GM12878 (cell line): ENCODE measurements at regions not wholly inside any gene's neighbourhood (a gene's known extent, or its start where the extent isn't known, plus 50 kb on each side); places are given as distances from the start of the nearest gene placed in this dataset.

Experiments
- ATAC-seq: fragments of 200-7000 bp; cut with Tn5 transposase; 3 replicates; pipeline ENCODE4 v1.9.1; 2020; ENCODE audit warnings: mild to moderate bottlenecking, moderate library complexity
- BruUV-seq: library from RNA; stranded (reverse); fragments of 400-500 nt; replicated peaks from 2 replicates; lab custom pipeline; 2021; lab: Mats Ljungman, UMichigan
- CTCF ChIA-PET: fragments of 300-600 bp; sonication (Branson Sonifier 250); formaldehyde crosslinking; extraction: SDS; loops from one replicate; lab custom pipeline; 2021; ENCODE audit warnings: inconsistent platforms; lab: Yijun Ruan, JAX
- POLR2A ChIA-PET: fragments of 350-600 bp; formaldehyde crosslinking; extraction: SDS; loops from one replicate; lab custom pipeline; 2021; ENCODE audit warnings: inconsistent platforms; lab: Charles Lee
- RAD21 ChIA-PET: fragments of 300-600 bp; sonication (Branson Sonifier 250); formaldehyde crosslinking; loops from one replicate; lab custom pipeline; 2023; ENCODE audit warnings: antibody characterized with exemption; ENCODE audit not compliant: unreplicated experiment; lab: Charles Lee
- SMC1A ChIA-PET: fragments of 300-600 bp; sonication (Branson Sonifier 250); formaldehyde crosslinking; loops from one replicate; lab custom pipeline; 2023; ENCODE audit not compliant: unreplicated experiment, uncharacterized antibody; lab: Charles Lee
- DNase-seq: peaks from one replicate; pipeline ENCODE4 v3.0.0-alpha.2; 2011; ENCODE audit warnings: low read depth, low spot score
- FAIRE-seq: peaks from 3 replicates; lab custom pipeline; 2011; peaks lifted over from hg19 to GRCh38; lab: Jason Lieb, UNC
- H2AFZ ChIP-seq: 2 replicates; pipeline ENCODE4 v1.6.0; 2011; ENCODE audit warnings: low read depth, low read length, control low read depth; ENCODE audit not compliant: control insufficient read depth
- H3K27ac ChIP-seq: 2 replicates; pipeline ENCODE4 v1.5.1; 2011; ENCODE audit warnings: control low read depth; ENCODE audit not compliant: control insufficient read depth, insufficient read depth
- H3K27me3 ChIP-seq, 2 experiments: replicated peaks in 1 of 2; 2 replicates each; pipeline versions ENCODE4 v1.6.0 to v1.6.1; 2011; ENCODE audit warnings: low read length in 1 of 2; ENCODE audit not compliant: control insufficient read depth in 2 of 2, insufficient read depth in 2 of 2
- H3K36me3 ChIP-seq, 2 experiments: 2 replicates each; pipeline ENCODE4 v1.5.1; 2011; ENCODE audit warnings: low read length in 1 of 2; ENCODE audit not compliant: control insufficient read depth in 2 of 2, insufficient read depth in 2 of 2
- H3K4me1 ChIP-seq: 2 replicates; pipeline ENCODE4 v1.6.1; 2011; ENCODE audit warnings: mild to moderate bottlenecking, low read length, moderate library complexity, mixed read lengths; ENCODE audit not compliant: control insufficient read depth, insufficient read depth
- H3K4me2 ChIP-seq: 2 replicates; pipeline ENCODE4 v1.6.0; 2011; ENCODE audit warnings: control low read depth; ENCODE audit not compliant: control insufficient read depth, insufficient read depth
- H3K4me3 ChIP-seq: fragments of 200-600 bp; sonication (generic); 2 replicates; pipeline ENCODE4 v1.5.1; 2016
- H3K79me2 ChIP-seq: 2 replicates; pipeline ENCODE4 v1.6.0; 2011; ENCODE audit warnings: low read length; ENCODE audit not compliant: control insufficient read depth, insufficient read depth
- H3K9ac ChIP-seq: 2 replicates; pipeline ENCODE4 v1.8.0; 2011; ENCODE audit warnings: low read length, control low read depth, mixed read lengths; ENCODE audit not compliant: control insufficient read depth, insufficient read depth
- H3K9me3 ChIP-seq: replicated peaks from 3 replicates; pipeline ENCODE4 v1.5.1; 2011; ENCODE audit warnings: mild to moderate bottlenecking, low read length; ENCODE audit not compliant: control insufficient read depth, insufficient read depth
- H4K20me1 ChIP-seq: 2 replicates; pipeline ENCODE4 v1.6.0; 2011; ENCODE audit not compliant: control insufficient read depth, insufficient read depth
- BRCA1 ChIP-seq: IDR thresholded peaks from 2 replicates; pipeline ENCODE4 v1.6.1; 2011; ENCODE audit warnings: low read depth, low read length, improper control_type of control experiment
- CHD2 ChIP-seq: IDR thresholded peaks from 2 replicates; pipeline ENCODE4 v1.6.1; 2011; ENCODE audit warnings: low read depth, low read length, improper control_type of control experiment, borderline replicate concordance
- CREB1 ChIP-seq: IDR thresholded peaks from 2 replicates; pipeline ENCODE4 v1.6.1; 2012; ENCODE audit warnings: low read depth, mild to moderate bottlenecking, inconsistent platforms
- CUX1 ChIP-seq: IDR thresholded peaks from 2 replicates; pipeline ENCODE4 v1.6.1; 2012; ENCODE audit warnings: improper control_type of control experiment, low read depth, low read length; ENCODE audit not compliant: insufficient replicate concordance
- FOS ChIP-seq: IDR thresholded peaks from 3 replicates; pipeline ENCODE4 v1.6.1; 2011; ENCODE audit warnings: borderline replicate concordance; ENCODE audit not compliant: insufficient read length; ENCODE audit errors: extremely low read depth
- HDAC6 ChIP-seq: fragments of 200-600 bp; sonication (generic); IDR thresholded peaks from one replicate; pipeline ENCODE4 v1.8.0; 2017; ENCODE audit warnings: antibody characterized with exemption; ENCODE audit not compliant: unreplicated experiment
- KAT2A ChIP-seq: conservative IDR thresholded peaks from 2 replicates; pipeline ENCODE4 v1.6.1; 2011; ENCODE audit warnings: low read depth, low read length; ENCODE audit not compliant: control insufficient read depth
- MEF2A ChIP-seq: IDR thresholded peaks from 2 replicates; pipeline ENCODE4 v1.6.1; 2011; ENCODE audit warnings: low read depth, mild to moderate bottlenecking, low read length, moderate library complexity; ENCODE audit not compliant: insufficient read depth
- MYC ChIP-seq: IDR thresholded peaks from 2 replicates; pipeline ENCODE4 v1.6.1; 2011; ENCODE audit warnings: mild to moderate bottlenecking, low read length, moderate library complexity, inconsistent platforms; ENCODE audit not compliant: insufficient read depth, insufficient replicate concordance, insufficient read length, severe bottlenecking
- NBN ChIP-seq: fragments of 450-650 bp; IDR thresholded peaks from 2 replicates; pipeline ENCODE4 v1.6.1; 2016
- NFIC ChIP-seq: IDR thresholded peaks from 2 replicates; pipeline ENCODE4 v1.6.1; 2012; ENCODE audit warnings: low read depth, mild to moderate bottlenecking, inconsistent platforms, low read length, moderate library complexity
- NFXL1 ChIP-seq: fragments of 450-650 bp; IDR thresholded peaks from 2 replicates; pipeline ENCODE4 v1.6.1; 2017; ENCODE audit warnings: antibody characterized with exemption, mild to moderate bottlenecking, borderline replicate concordance
- NR2C2 ChIP-seq: IDR thresholded peaks from 2 replicates; pipeline ENCODE4 v1.6.1; 2011; ENCODE audit warnings: borderline replicate concordance, low read depth; ENCODE audit not compliant: control insufficient read depth, insufficient read length
- POLR2A ChIP-seq: IDR thresholded peaks from 2 replicates; pipeline ENCODE4 v1.6.1; 2011; ENCODE audit warnings: low read depth, mild to moderate bottlenecking, low read length
- TCF3 ChIP-seq: IDR thresholded peaks from 2 replicates; pipeline ENCODE4 v1.6.1; 2012; ENCODE audit warnings: low read depth, mild to moderate bottlenecking, low read length, borderline replicate concordance; ENCODE audit not compliant: insufficient read depth
- YY1 ChIP-seq: IDR thresholded peaks from 2 replicates; pipeline ENCODE4 v1.6.1; 2011; ENCODE audit warnings: low read depth, mild to moderate bottlenecking, low read length
- ZBED1 ChIP-seq: IDR thresholded peaks from 2 replicates; pipeline ENCODE4 v1.6.1; 2016; ENCODE audit warnings: borderline replicate concordance
- ZNF24 ChIP-seq: fragments of 450-650 bp; IDR thresholded peaks from 2 replicates; pipeline ENCODE4 v1.6.1; 2017; ENCODE audit warnings: antibody characterized with exemption, mild to moderate bottlenecking
- ZZZ3 ChIP-seq: IDR thresholded peaks from 2 replicates; pipeline ENCODE4 v1.6.1; 2011; ENCODE audit warnings: low read depth; ENCODE audit not compliant: control insufficient read depth, insufficient read length
- WGBS: methylation state at CpG from one replicate; pipeline ENCODE4 v1.1.6; 2016; ENCODE audit warnings: low lambda C conversion rate; ENCODE audit not compliant: insufficient replicate concordance, insufficient coverage; ENCODE audit errors: missing lambda C conversion rate; 5-methylcytosine and 5-hydroxymethylcytosine counted together
- in situ Hi-C: fragments of 300-500 bp; cut with MboI; formaldehyde crosslinking; loops from 9 replicates; pipeline ENCODE4 v1.14.3; 2018; ENCODE audit warnings: mixed read lengths
- intact Hi-C: fragments of 100-400 bp; cut with micrococcal nuclease; formaldehyde crosslinking; loops from one replicate; pipeline ENCODE4 v1.14.2; 2022; ENCODE audit not compliant: unreplicated experiment

- TF ChIP-seq TCF3 (no peak), ZNF24 (no peak)
Observed at GRCh38 chr10:78616125-78616695, 452.6 kb upstream of the ZMIZ1 start (continued).

- no peaks in the 10 kb centered on the region for H3K79me2 ChIP-seq
- no peak for DNase-seq
- H3K36me3 ChIP-seq: no peaks in the 10 kb centered on the region
- ATAC-seq: no peak
- H3K4me2 ChIP-seq: no peak overlapping the region
- no peaks in the 10 kb centered on the region; a peak in 1 of 4 replicates for H3K27me3 ChIP-seq
- no TSS peak for BruUV-seq
- H3K9ac ChIP-seq: no peak overlapping the region
- H2AFZ ChIP-seq: no peak overlapping the region
- H3K4me1 ChIP-seq: no peaks in the 10 kb centered on the region
- 31% methylated on average over 3 of the region's 3 CpGs for WGBS
- ChIA-PET SMC1A (interaction anchor here (1.1 kb wide), 1 partner anchor 13 kb away, joined by 3 read pairs; no protein-coding TSS in a partner anchor), RAD21 (no interaction called here), CTCF (interaction anchor here (1.0 kb wide), 1 partner anchor 70 kb away, joined by 3 read pairs; no protein-coding TSS in a partner anchor), POLR2A (no interaction called here)
- H4K20me1 ChIP-seq: no peaks in the 10 kb centered on the region
- no peak for FAIRE-seq
- H3K4me3 ChIP-seq: no peak overlapping the region
- H3K9me3 ChIP-seq: no peaks in the 10 kb centered on the region
- in situ Hi-C loops: no loop called here
- intact Hi-C loops: no loop called here
- no peak overlapping the region for H3K27ac ChIP-seq
- TF ChIP-seq NBN (no peak), ZBED1 (no peak), ZZZ3 (no peak), NFIC (no peak), BRCA1 (no peak), KAT2A (no peak), CUX1 (no peak), NR2C2 (no peak), HDAC6 (no peak), POLR2A (no peak), MEF2A (no peak), FOS (no peak), CREB1 (no peak), YY1 (no peak), NFXL1 (no peak), CHD2 (no peak), MYC (no peak)
Observed at GRCh38 chr10:78617115-78617514, 451.7 kb upstream of the ZMIZ1 start.
